HL-60 (cell line): ENCODE measurements at regions not wholly inside any gene's neighbourhood (a gene's known extent, or its start where the extent isn't known, plus 50 kb on each side); places are given as distances from the start of the nearest gene placed in this dataset.

Source experiments
- TF ChIP-seq, protein P1 (sequence below): IDR thresholded peaks from one replicate; pipeline ENCODE4 v1.5.1; 2011; ENCODE audit warnings: low read length, control low read depth, inconsistent platforms; ENCODE audit not compliant: insufficient read depth
- TF ChIP-seq, protein P2 (sequence below): IDR thresholded peaks from 2 replicates; pipeline ENCODE4 v1.6.1; 2012; ENCODE audit warnings: low read depth; ENCODE audit not compliant: insufficient replicate concordance

DNA sequence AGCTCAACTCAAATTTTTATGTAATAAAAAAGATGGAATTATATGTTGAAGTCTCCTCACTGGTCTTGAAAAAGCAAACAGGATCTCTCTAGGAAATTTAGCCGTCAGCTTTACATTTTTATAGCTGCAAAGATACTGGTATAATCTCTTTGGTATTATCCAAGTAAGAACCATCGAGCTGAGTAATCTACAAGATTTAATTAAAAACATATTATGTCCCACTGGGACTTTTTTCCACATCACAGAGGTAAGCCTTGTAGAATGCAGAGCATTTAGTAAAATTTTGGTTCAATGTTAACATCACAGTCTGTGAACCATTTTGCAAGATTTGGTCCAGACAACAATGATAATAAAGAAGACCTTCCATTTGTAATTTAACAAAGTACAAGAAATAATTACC, 162.6 kb upstream of the SLC39A10 start:
- TF ChIP-seq, protein P1, sequence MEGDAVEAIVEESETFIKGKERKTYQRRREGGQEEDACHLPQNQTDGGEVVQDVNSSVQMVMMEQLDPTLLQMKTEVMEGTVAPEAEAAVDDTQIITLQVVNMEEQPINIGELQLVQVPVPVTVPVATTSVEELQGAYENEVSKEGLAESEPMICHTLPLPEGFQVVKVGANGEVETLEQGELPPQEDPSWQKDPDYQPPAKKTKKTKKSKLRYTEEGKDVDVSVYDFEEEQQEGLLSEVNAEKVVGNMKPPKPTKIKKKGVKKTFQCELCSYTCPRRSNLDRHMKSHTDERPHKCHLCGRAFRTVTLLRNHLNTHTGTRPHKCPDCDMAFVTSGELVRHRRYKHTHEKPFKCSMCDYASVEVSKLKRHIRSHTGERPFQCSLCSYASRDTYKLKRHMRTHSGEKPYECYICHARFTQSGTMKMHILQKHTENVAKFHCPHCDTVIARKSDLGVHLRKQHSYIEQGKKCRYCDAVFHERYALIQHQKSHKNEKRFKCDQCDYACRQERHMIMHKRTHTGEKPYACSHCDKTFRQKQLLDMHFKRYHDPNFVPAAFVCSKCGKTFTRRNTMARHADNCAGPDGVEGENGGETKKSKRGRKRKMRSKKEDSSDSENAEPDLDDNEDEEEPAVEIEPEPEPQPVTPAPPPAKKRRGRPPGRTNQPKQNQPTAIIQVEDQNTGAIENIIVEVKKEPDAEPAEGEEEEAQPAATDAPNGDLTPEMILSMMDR, result no peak
- TF ChIP-seq, protein P2, sequence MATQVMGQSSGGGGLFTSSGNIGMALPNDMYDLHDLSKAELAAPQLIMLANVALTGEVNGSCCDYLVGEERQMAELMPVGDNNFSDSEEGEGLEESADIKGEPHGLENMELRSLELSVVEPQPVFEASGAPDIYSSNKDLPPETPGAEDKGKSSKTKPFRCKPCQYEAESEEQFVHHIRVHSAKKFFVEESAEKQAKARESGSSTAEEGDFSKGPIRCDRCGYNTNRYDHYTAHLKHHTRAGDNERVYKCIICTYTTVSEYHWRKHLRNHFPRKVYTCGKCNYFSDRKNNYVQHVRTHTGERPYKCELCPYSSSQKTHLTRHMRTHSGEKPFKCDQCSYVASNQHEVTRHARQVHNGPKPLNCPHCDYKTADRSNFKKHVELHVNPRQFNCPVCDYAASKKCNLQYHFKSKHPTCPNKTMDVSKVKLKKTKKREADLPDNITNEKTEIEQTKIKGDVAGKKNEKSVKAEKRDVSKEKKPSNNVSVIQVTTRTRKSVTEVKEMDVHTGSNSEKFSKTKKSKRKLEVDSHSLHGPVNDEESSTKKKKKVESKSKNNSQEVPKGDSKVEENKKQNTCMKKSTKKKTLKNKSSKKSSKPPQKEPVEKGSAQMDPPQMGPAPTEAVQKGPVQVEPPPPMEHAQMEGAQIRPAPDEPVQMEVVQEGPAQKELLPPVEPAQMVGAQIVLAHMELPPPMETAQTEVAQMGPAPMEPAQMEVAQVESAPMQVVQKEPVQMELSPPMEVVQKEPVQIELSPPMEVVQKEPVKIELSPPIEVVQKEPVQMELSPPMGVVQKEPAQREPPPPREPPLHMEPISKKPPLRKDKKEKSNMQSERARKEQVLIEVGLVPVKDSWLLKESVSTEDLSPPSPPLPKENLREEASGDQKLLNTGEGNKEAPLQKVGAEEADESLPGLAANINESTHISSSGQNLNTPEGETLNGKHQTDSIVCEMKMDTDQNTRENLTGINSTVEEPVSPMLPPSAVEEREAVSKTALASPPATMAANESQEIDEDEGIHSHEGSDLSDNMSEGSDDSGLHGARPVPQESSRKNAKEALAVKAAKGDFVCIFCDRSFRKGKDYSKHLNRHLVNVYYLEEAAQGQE, result no peak
